ENCODE measurements at regions not wholly inside any gene's neighbourhood (a gene's known extent, or its start where the extent isn't known, plus 50 kb on each side); places are given as distances from the start of the nearest gene placed in this dataset.
"Not testable (repeated sequence)": the region's sequence is repeated elsewhere in the genome, so short reads cannot be mapped to it uniquely, and the experiment has no call there.

- no peak for DNase-seq
Measured at GRCh38 chr22:48828688-48829087, 999.0 kb downstream of the BRD1 start.

- no peak for DNase-seq
Measured at GRCh38 chr22:48827904-48828555, 999.6 kb downstream of the BRD1 start.

- no peak for DNase-seq
Measured at GRCh38 chr22:48827268-48827846, 1000.3 kb downstream of the BRD1 start.

- no peak for DNase-seq
Measured at GRCh38 chr22:48826546-48826945, 1001.1 kb downstream of the BRD1 start.

- no peak for DNase-seq
Measured at GRCh38 chr22:48825802-48826520, 1001.7 kb downstream of the BRD1 start.

- peak; percentile 27 for DNase-seq
Measured at GRCh38 chr22:48824712-48825651, 1002.7 kb downstream of the BRD1 start.

- DNase-seq: no peak
Measured at GRCh38 chr22:48823941-48824340, 1003.7 kb downstream of the BRD1 start.

GRCh38 chr22:48822278-48823233 is 1005.1 kb downstream of the BRD1 start:
- DNase-seq: no peak

GRCh38 chr22:48821727-48822126 is 1005.9 kb downstream of the BRD1 start:
- no peak for DNase-seq

GRCh38 chr22:48821346-48821690 is 1006.4 kb downstream of the BRD1 start:
- DNase-seq: no peak

- no peak for DNase-seq
Measured at GRCh38 chr22:48820481-48821345, 1007.0 kb downstream of the BRD1 start.

GRCh38 chr22:48819961-48820360 is 1007.7 kb downstream of the BRD1 start:
- no peak for DNase-seq

- no peak for DNase-seq
Measured at GRCh38 chr22:48819232-48819631, 1008.4 kb downstream of the BRD1 start.

GRCh38 chr22:48817491-48817890 is 1010.2 kb downstream of the BRD1 start:
- DNase-seq: not testable (repeated sequence)

- DNase-seq: no peak
Measured at GRCh38 chr22:48811885-48812284, 1015.8 kb downstream of the BRD1 start.

- no peak for DNase-seq
Measured at GRCh38 chr22:48808038-48808960, 1019.4 kb downstream of the BRD1 start.

GRCh38 chr22:48807155-48807554 is 1020.5 kb downstream of the BRD1 start:
- no peak for DNase-seq

GRCh38 chr22:48806227-48806781 is 1021.4 kb downstream of the BRD1 start:
- DNase-seq: no peak

- DNase-seq: no peak
Measured at GRCh38 chr22:48805516-48805915, 1022.2 kb downstream of the BRD1 start.
